OCI-LY7 (cell line): ENCODE measurements at regions not wholly inside any gene's neighbourhood (a gene's known extent, or its start where the extent isn't known, plus 50 kb on each side); places are given as distances from the start of the nearest gene placed in this dataset.

Experiments used
- BruUV-seq: library from RNA; stranded (reverse); fragments of 400-500 nt; replicated peaks from 2 replicates; lab custom pipeline; 2021; lab: Mats Ljungman, UMichigan
- CTCF ChIA-PET: fragments of 300-600 bp; sonication (Branson Sonifier 250); formaldehyde crosslinking; loops from one replicate; lab custom pipeline; 2022; ENCODE audit warnings: antibody characterized with exemption; ENCODE audit not compliant: unreplicated experiment; lab: Charles Lee
- POLR2A ChIA-PET: fragments of 300-600 bp; sonication (Branson Sonifier 250); formaldehyde crosslinking; loops from one replicate; lab custom pipeline; 2022; ENCODE audit warnings: antibody characterized with exemption; lab: Charles Lee
- DNase-seq: peaks from one replicate; pipeline ENCODE4 v3.0.0-alpha.2; 2015; ENCODE audit warnings: low spot score
- H2AFZ ChIP-seq: fragments of 200-600 bp; sonication (generic), shearing (Covaris generic); 2 replicates; pipeline ENCODE4 v1.6.1; 2014; ENCODE audit warnings: mild to moderate bottlenecking, antibody characterized with exemption, low read length, moderate library complexity
- H3K27ac ChIP-seq: fragments of 200-600 bp; sonication (generic); 2 replicates; pipeline ENCODE4 v1.5.1; 2014; ENCODE audit warnings: mixed run types, low read depth, mild to moderate bottlenecking, moderate library complexity, low read length, inconsistent platforms; ENCODE audit not compliant: poor library complexity, severe bottlenecking
- H3K36me3 ChIP-seq: fragments of 200-600 bp; sonication (generic); 2 replicates; pipeline ENCODE4 v1.6.1; 2014; ENCODE audit warnings: mild to moderate bottlenecking, antibody characterized with exemption, low read length, moderate library complexity, mixed read lengths; ENCODE audit not compliant: insufficient read depth
- H3K4me1 ChIP-seq: fragments of 200-600 bp; sonication (generic); 2 replicates; pipeline ENCODE4 v1.5.1; 2014; ENCODE audit warnings: mild to moderate bottlenecking, low read length; ENCODE audit not compliant: insufficient read depth, poor library complexity, severe bottlenecking
- H3K4me2 ChIP-seq: fragments of 200-600 bp; sonication (generic); 2 replicates; pipeline ENCODE4 v1.6.1; 2014; ENCODE audit warnings: mild to moderate bottlenecking, low read length
- H3K4me3 ChIP-seq: fragments of 200-600 bp; sonication (generic); 2 replicates; pipeline ENCODE4 v1.5.1; 2014; ENCODE audit warnings: mild to moderate bottlenecking, low read depth, low read length; ENCODE audit not compliant: poor library complexity, severe bottlenecking
- H3K79me2 ChIP-seq: fragments of 200-600 bp; sonication (generic); 2 replicates; pipeline ENCODE4 v1.6.1; 2016; ENCODE audit warnings: low read depth, mild to moderate bottlenecking, low read length, moderate library complexity, mixed read lengths; ENCODE audit not compliant: insufficient read depth
- H3K9me2 ChIP-seq: fragments of 200-600 bp; sonication (generic); 2 replicates; pipeline ENCODE4 v1.6.1; 2016; ENCODE audit warnings: mild to moderate bottlenecking, low read length, mixed read lengths; ENCODE audit not compliant: insufficient read depth
- H3K9me3 ChIP-seq: fragments of 200-600 bp; sonication (generic); 2 replicates; pipeline ENCODE4 v1.6.1; 2014; ENCODE audit warnings: mild to moderate bottlenecking, mixed run types, low read length, mixed read lengths
- H4K20me1 ChIP-seq: fragments of 200-600 bp; sonication (generic); 2 replicates; pipeline ENCODE4 v1.6.1; 2014; ENCODE audit warnings: mild to moderate bottlenecking, antibody characterized with exemption, low read length, moderate library complexity, mixed read lengths; ENCODE audit not compliant: insufficient read depth
- CTCF ChIP-seq: fragments of 200-600 bp; sonication (generic); conservative IDR thresholded peaks from 2 replicates; pipeline ENCODE4 v1.5.1; 2014; ENCODE audit warnings: mild to moderate bottlenecking, antibody characterized with exemption, low read length, moderate library complexity, mixed read lengths
- EZH2phosphoT487 ChIP-seq: fragments of 200-600 bp; sonication (generic); IDR thresholded peaks from 2 replicates; pipeline ENCODE4 v1.6.1; 2018; ENCODE audit warnings: low read depth, borderline replicate concordance, mild to moderate bottlenecking, mixed run types, antibody characterized with exemption, low read length, moderate library complexity, mixed read lengths
- intact Hi-C: fragments of 100-400 bp; cut with micrococcal nuclease; formaldehyde crosslinking; loops from one replicate; pipeline ENCODE4 v1.10.0; 2022; ENCODE audit not compliant: unreplicated experiment

- Histone ChIP-seq H3K4me1 (no peaks in the 10 kb centered on the region), H3K27ac (no peak overlapping the region), H4K20me1 (no peaks in the 10 kb centered on the region), H3K9me2 (no peaks in the 10 kb centered on the region), H3K36me3 (no peaks in the 10 kb centered on the region), H3K4me3 (no peak overlapping the region), H3K9me3 (no peaks in the 10 kb centered on the region), H2AFZ (no peak overlapping the region), H3K4me2 (no peak overlapping the region), H3K79me2 (no peaks in the 10 kb centered on the region)
- DNase-seq = no peak
- CTCF ChIA-PET = no interaction called here
- BruUV-seq = no TSS peak
- POLR2A ChIA-PET = no interaction called here
- intact Hi-C loops = no loop called here
- TF ChIP-seq CTCF (no peak), EZH2phosphoT487 (no peak)
Measured at GRCh38 chr12:105855361-105856047, 283.2 kb downstream of the NUAK1 start.

- H3K9me3 ChIP-seq = no peaks in the 10 kb centered on the region
- no peak for TF ChIP-seq EZH2phosphoT487
- no peak for TF ChIP-seq CTCF
- BruUV-seq = no TSS peak
- no peak overlapping the region for H3K27ac ChIP-seq
- DNase-seq = no peak
- intact Hi-C loops = no loop called here
- H4K20me1 ChIP-seq = no peaks in the 10 kb centered on the region
- no peaks in the 10 kb centered on the region for H3K79me2 ChIP-seq
- H3K4me2 ChIP-seq = no peak overlapping the region
- H3K36me3 ChIP-seq = no peaks in the 10 kb centered on the region
- no peaks in the 10 kb centered on the region for H3K9me2 ChIP-seq
- no peak overlapping the region for H3K4me3 ChIP-seq
- POLR2A ChIA-PET = no interaction called here
- no peak overlapping the region for H2AFZ ChIP-seq
- H3K4me1 ChIP-seq = no peaks in the 10 kb centered on the region
- CTCF ChIA-PET = no interaction called here
Measured at GRCh38 chr12:105856048-105856405, 282.7 kb downstream of the NUAK1 start.

GRCh38 chr12:105858981-105859710 is 279.6 kb downstream of the NUAK1 start:
- no TSS peak for BruUV-seq
- no peak overlapping the region for H3K4me3 ChIP-seq
- H3K4me1 ChIP-seq = no peaks in the 10 kb centered on the region
- no peak overlapping the region for H3K27ac ChIP-seq
- no peaks in the 10 kb centered on the region for H4K20me1 ChIP-seq
- H3K9me2 ChIP-seq = no peaks in the 10 kb centered on the region
- no peak overlapping the region for H2AFZ ChIP-seq
- no peak overlapping the region for H3K4me2 ChIP-seq
- ChIA-PET POLR2A (no interaction called here), CTCF (no interaction called here)
- no peaks in the 10 kb centered on the region for H3K36me3 ChIP-seq
- TF ChIP-seq EZH2phosphoT487 = no peak
- no peak for TF ChIP-seq CTCF
- DNase-seq = no peak
- no peaks in the 10 kb centered on the region for H3K79me2 ChIP-seq
- intact Hi-C loops = no loop called here
- H3K9me3 ChIP-seq = no peaks in the 10 kb centered on the region
